ENCODE measurements at regions not wholly inside any gene's neighbourhood (a gene's known extent, or its start where the extent isn't known, plus 50 kb on each side); places are given as distances from the start of the nearest gene placed in this dataset.

- H3K4me1 ChIP-seq (ENCODE audit: control insufficient read depth in 3 of 3, insufficient read depth in 3 of 3, low read length in 3 of 3), result peaks cover 7 to 17% (median 12%) of the 10 kb centered on the region in 3 donors
- no peak overlapping the region for H3K27ac ChIP-seq (ENCODE audit: low read depth, low read length)
- H3K36me3 ChIP-seq (ENCODE audit: control insufficient read depth in 3 of 3, insufficient read depth in 3 of 3, low read length in 3 of 3), result no peaks in the 10 kb centered on the region
- no peaks in the 10 kb centered on the region for H3K9me3 ChIP-seq (ENCODE audit: control insufficient read depth in 3 of 3, low read length in 3 of 3)
- H3K9ac ChIP-seq (ENCODE audit: low read depth in 1 of 3, low read length in 3 of 3), result no peak overlapping the region
- H3K4me3 ChIP-seq (ENCODE audit: low read length in 3 of 3), result no peak overlapping the region
- no peaks in the 10 kb centered on the region for H3K27me3 ChIP-seq (ENCODE audit: control insufficient read depth in 3 of 3, insufficient read depth in 3 of 3, low read length in 3 of 3)
These were observed 108.3 kb upstream of the NCKAP5 start for GRCh38 chr2:133676392-133677130.

- H3K4me3 ChIP-seq (ENCODE audit: low read length in 3 of 3), result no peak overlapping the region
- H3K4me1 ChIP-seq (ENCODE audit: control insufficient read depth in 3 of 3, insufficient read depth in 3 of 3, low read length in 3 of 3), result peaks cover under 1 to 8% (median under 1%) of the 10 kb centered on the region in 3 donors
- no peaks in the 10 kb centered on the region for H3K9me3 ChIP-seq (ENCODE audit: control insufficient read depth in 3 of 3, low read length in 3 of 3)
- H3K36me3 ChIP-seq (ENCODE audit: control insufficient read depth in 3 of 3, insufficient read depth in 3 of 3, low read length in 3 of 3), result no peaks in the 10 kb centered on the region
- no peak overlapping the region for H3K27ac ChIP-seq (ENCODE audit: low read depth, low read length)
- no peaks in the 10 kb centered on the region for H3K27me3 ChIP-seq (ENCODE audit: control insufficient read depth in 3 of 3, insufficient read depth in 3 of 3, low read length in 3 of 3)
- H3K9ac ChIP-seq (ENCODE audit: low read depth in 1 of 3, low read length in 3 of 3), result no peak overlapping the region
These were observed 112.2 kb upstream of the NCKAP5 start for GRCh38 chr2:133680343-133681049.

- H3K9me3 ChIP-seq (ENCODE audit: control insufficient read depth in 3 of 3, low read length in 3 of 3), result no peaks in the 10 kb centered on the region
- no peak overlapping the region for H3K27ac ChIP-seq (ENCODE audit: low read depth, low read length)
- no peak overlapping the region for H3K4me3 ChIP-seq (ENCODE audit: low read length in 3 of 3)
- peaks cover 0 to 3% (median 0%) of the 10 kb centered on the region in 3 donors for H3K27me3 ChIP-seq (ENCODE audit: control insufficient read depth in 3 of 3, insufficient read depth in 3 of 3, low read length in 3 of 3)
- H3K36me3 ChIP-seq (ENCODE audit: control insufficient read depth in 3 of 3, insufficient read depth in 3 of 3, low read length in 3 of 3), result no peaks in the 10 kb centered on the region
- no peak overlapping the region for H3K9ac ChIP-seq (ENCODE audit: low read depth in 1 of 3, low read length in 3 of 3)
- H3K4me1 ChIP-seq (ENCODE audit: control insufficient read depth in 3 of 3, insufficient read depth in 3 of 3, low read length in 3 of 3), result no peaks in the 10 kb centered on the region
These were observed 114.1 kb upstream of the NCKAP5 start for GRCh38 chr2:133682347-133682746.

GRCh38 chr2:133682906-133683305, 114.6 kb upstream of the NCKAP5 start:
- no peak overlapping the region for H3K27ac ChIP-seq (ENCODE audit: low read depth, low read length)

GRCh38 chr2:133685636-133686215, 117.5 kb upstream of the NCKAP5 start:
- H3K9me3 ChIP-seq (ENCODE audit: control insufficient read depth in 3 of 3, low read length in 3 of 3), result no peaks in the 10 kb centered on the region
- H3K27me3 ChIP-seq (ENCODE audit: control insufficient read depth in 3 of 3, insufficient read depth in 3 of 3, low read length in 3 of 3), result peaks cover 0 to 6% (median 0%) of the 10 kb centered on the region in 3 donors
- H3K9ac ChIP-seq (ENCODE audit: low read depth in 1 of 3, low read length in 3 of 3), result no peak overlapping the region
- H3K4me1 ChIP-seq (ENCODE audit: control insufficient read depth in 3 of 3, insufficient read depth in 3 of 3, low read length in 3 of 3), result no peaks in the 10 kb centered on the region
- no peak overlapping the region for H3K27ac ChIP-seq (ENCODE audit: low read depth, low read length)
- no peak overlapping the region for H3K4me3 ChIP-seq (ENCODE audit: low read length in 3 of 3)
- H3K36me3 ChIP-seq (ENCODE audit: control insufficient read depth in 3 of 3, insufficient read depth in 3 of 3, low read length in 3 of 3), result no peaks in the 10 kb centered on the region

More at GRCh38 chr2:133682906-133683305, 114.6 kb upstream of the NCKAP5 start:
- Histone ChIP-seq H3K4me3 (ENCODE audit: low read length in 3 of 3) (no peak overlapping the region), H3K9ac (ENCODE audit: low read depth in 1 of 3, low read length in 3 of 3) (no peak overlapping the region), H3K4me1 (ENCODE audit: control insufficient read depth in 3 of 3, insufficient read depth in 3 of 3, low read length in 3 of 3) (no peaks in the 10 kb centered on the region), H3K27me3 (ENCODE audit: control insufficient read depth in 3 of 3, insufficient read depth in 3 of 3, low read length in 3 of 3) (peaks cover 0 to 6% (median 0%) of the 10 kb centered on the region in 3 donors), H3K36me3 (ENCODE audit: control insufficient read depth in 3 of 3, insufficient read depth in 3 of 3, low read length in 3 of 3) (no peaks in the 10 kb centered on the region), H3K9me3 (ENCODE audit: control insufficient read depth in 3 of 3, low read length in 3 of 3) (no peaks in the 10 kb centered on the region)

- H3K9ac ChIP-seq (ENCODE audit: low read depth in 1 of 3, low read length in 3 of 3), result no peak overlapping the region
- H3K9me3 ChIP-seq (ENCODE audit: control insufficient read depth in 3 of 3, low read length in 3 of 3), result peaks cover 0 to 3% (median 0%) of the 10 kb centered on the region in 3 donors
- no peaks in the 10 kb centered on the region for H3K36me3 ChIP-seq (ENCODE audit: control insufficient read depth in 3 of 3, insufficient read depth in 3 of 3, low read length in 3 of 3)
- no peaks in the 10 kb centered on the region for H3K4me1 ChIP-seq (ENCODE audit: control insufficient read depth in 3 of 3, insufficient read depth in 3 of 3, low read length in 3 of 3)
- H3K27ac ChIP-seq (ENCODE audit: low read depth, low read length), result no peak overlapping the region
- H3K4me3 ChIP-seq (ENCODE audit: low read length in 3 of 3), result no peak overlapping the region
- peaks cover 0 to 6% (median 0%) of the 10 kb centered on the region in 3 donors for H3K27me3 ChIP-seq (ENCODE audit: control insufficient read depth in 3 of 3, insufficient read depth in 3 of 3, low read length in 3 of 3)
These were observed 122.5 kb upstream of the NCKAP5 start for GRCh38 chr2:133690780-133691179.

- no peaks in the 10 kb centered on the region for H3K36me3 ChIP-seq (ENCODE audit: control insufficient read depth in 3 of 3, insufficient read depth in 3 of 3, low read length in 3 of 3)
- H3K9ac ChIP-seq (ENCODE audit: low read depth in 1 of 3, low read length in 3 of 3), result no peak overlapping the region
- H3K9me3 ChIP-seq (ENCODE audit: control insufficient read depth in 3 of 3, low read length in 3 of 3), result peaks cover 0 to 3% (median 0%) of the 10 kb centered on the region in 3 donors
- H3K4me1 ChIP-seq (ENCODE audit: control insufficient read depth in 3 of 3, insufficient read depth in 3 of 3, low read length in 3 of 3), result no peaks in the 10 kb centered on the region
- H3K27me3 ChIP-seq (ENCODE audit: control insufficient read depth in 3 of 3, insufficient read depth in 3 of 3, low read length in 3 of 3), result peaks cover 0 to 6% (median 0%) of the 10 kb centered on the region in 3 donors
- no peak overlapping the region for H3K27ac ChIP-seq (ENCODE audit: low read depth, low read length)
- H3K4me3 ChIP-seq (ENCODE audit: low read length in 3 of 3), result no peak overlapping the region
These were observed 123.1 kb upstream of the NCKAP5 start for GRCh38 chr2:133691336-133691735.

GRCh38 chr2:133705287-133705686, 137.0 kb upstream of the NCKAP5 start:
- no peak overlapping the region for H3K9ac ChIP-seq (ENCODE audit: low read depth in 1 of 3, low read length in 3 of 3)

GRCh38 chr2:133710613-133711012, 142.3 kb upstream of the NCKAP5 start:
- H3K9me3 ChIP-seq (ENCODE audit: control insufficient read depth in 3 of 3, low read length in 3 of 3), result peaks cover 0 to 2% (median 0%) of the 10 kb centered on the region in 3 donors
- no peaks in the 10 kb centered on the region for H3K27me3 ChIP-seq (ENCODE audit: control insufficient read depth in 3 of 3, insufficient read depth in 3 of 3, low read length in 3 of 3)
- no peaks in the 10 kb centered on the region for H3K36me3 ChIP-seq (ENCODE audit: control insufficient read depth in 3 of 3, insufficient read depth in 3 of 3, low read length in 3 of 3)
- no peaks in the 10 kb centered on the region for H3K4me1 ChIP-seq (ENCODE audit: control insufficient read depth in 3 of 3, insufficient read depth in 3 of 3, low read length in 3 of 3)
- no peak overlapping the region for H3K27ac ChIP-seq (ENCODE audit: low read depth, low read length)
- H3K9ac ChIP-seq (ENCODE audit: low read depth in 1 of 3, low read length in 3 of 3), result no peak overlapping the region
- no peak overlapping the region for H3K4me3 ChIP-seq (ENCODE audit: low read length in 3 of 3)

More at GRCh38 chr2:133705287-133705686, 137.0 kb upstream of the NCKAP5 start:
- Histone ChIP-seq H3K9me3 (ENCODE audit: control insufficient read depth in 3 of 3, low read length in 3 of 3) (peaks cover 0 to 2% (median 0%) of the 10 kb centered on the region in 3 donors), H3K4me1 (ENCODE audit: control insufficient read depth in 3 of 3, insufficient read depth in 3 of 3, low read length in 3 of 3) (no peaks in the 10 kb centered on the region), H3K36me3 (ENCODE audit: control insufficient read depth in 3 of 3, insufficient read depth in 3 of 3, low read length in 3 of 3) (no peaks in the 10 kb centered on the region), H3K27ac (ENCODE audit: low read depth, low read length) (no peak overlapping the region), H3K4me3 (ENCODE audit: low read length in 3 of 3) (no peak overlapping the region), H3K27me3 (ENCODE audit: control insufficient read depth in 3 of 3, insufficient read depth in 3 of 3, low read length in 3 of 3) (peaks cover 0 to 2% (median 0%) of the 10 kb centered on the region in 3 donors)

- Histone ChIP-seq H3K27ac (ENCODE audit: low read depth, low read length) (no peak overlapping the region), H3K4me3 (ENCODE audit: low read length in 3 of 3) (no peak overlapping the region), H3K9me3 (ENCODE audit: control insufficient read depth in 3 of 3, low read length in 3 of 3) (peaks cover 0 to 2% (median 0%) of the 10 kb centered on the region in 3 donors), H3K9ac (ENCODE audit: low read depth in 1 of 3, low read length in 3 of 3) (no peak overlapping the region), H3K36me3 (ENCODE audit: control insufficient read depth in 3 of 3, insufficient read depth in 3 of 3, low read length in 3 of 3) (no peaks in the 10 kb centered on the region), H3K4me1 (ENCODE audit: control insufficient read depth in 3 of 3, insufficient read depth in 3 of 3, low read length in 3 of 3) (no peaks in the 10 kb centered on the region), H3K27me3 (ENCODE audit: control insufficient read depth in 3 of 3, insufficient read depth in 3 of 3, low read length in 3 of 3) (no peaks in the 10 kb centered on the region)
These were observed 142.9 kb upstream of the NCKAP5 start for GRCh38 chr2:133711201-133711600.
